ENCODE measurements at regions not wholly inside any gene's neighbourhood (a gene's known extent, or its start where the extent isn't known, plus 50 kb on each side); places are given as distances from the start of the nearest gene placed in this dataset.

- TF ChIP-seq POLR2A (IDR thresholded peaks at IDR 0.05) (no peak), POLR2AphosphoS5 (IDR thresholded peaks at IDR 0.05) (no peak), CTCF (IDR thresholded peaks at IDR 0.05) (no peak), EP300 (IDR thresholded peaks at IDR 0.05) (no peak)
These were observed 175.8 kb upstream of the IER5L start for GRCh38 chr9:129353697-129354336.
